K562 (cell line): ENCODE measurements at regions not wholly inside any gene's neighbourhood (a gene's known extent, or its start where the extent isn't known, plus 50 kb on each side); places are given as distances from the start of the nearest gene placed in this dataset.

ENCODE experiments used
- ATAC-seq: fragments of 200-7000 bp; cut with Tn5 transposase; 3 replicates; pipeline ENCODE4 v1.9.1; 2020; ENCODE audit warnings: moderate library complexity
- BruUV-seq: library from RNA; stranded (reverse); fragments of 400-500 nt; replicated peaks from 2 replicates; lab custom pipeline; 2021; lab: Mats Ljungman, UMichigan
- CTCF ChIA-PET: fragments of 300-600 bp; formaldehyde crosslinking; extraction: SDS; loops from one replicate; lab custom pipeline; 2021; ENCODE audit warnings: low intra/inter-chr PET ratio; lab: Yijun Ruan, JAX
- POLR2A ChIA-PET: fragments of 300-600, 350-650 bp; sonication (Branson Sonifier 250); formaldehyde crosslinking; extraction: SDS; loops from one replicate; lab custom pipeline; 2021; ENCODE audit warnings: antibody characterized with exemption, inconsistent platforms; lab: Yijun Ruan, JAX
- DNase-seq, 4 experiments: peaks; one replicate each; pipeline versions ENCODE4 v3.0.0 to v3.0.0-alpha.2; 2011 to 2018; ENCODE audit warnings: low spot score in 3 of 4, mixed read lengths in 3 of 4; ENCODE audit errors: extremely low read depth in 1 of 4
- FAIRE-seq: peaks from 2 replicates; lab custom pipeline; 2011; peaks lifted over from hg19 to GRCh38; lab: Jason Lieb, UNC
- H2AFZ ChIP-seq: 2 replicates; pipeline ENCODE4 v1.6.0; 2011; ENCODE audit warnings: low read depth, low read length, control low read depth, inconsistent platforms
- H3K27ac ChIP-seq: fragments of 200-600 bp; 3 replicates; pipeline ENCODE4 v1.8.0; 2011; ENCODE audit warnings: low read depth, mild to moderate bottlenecking, control low read depth, inconsistent platforms, low read length, moderate library complexity, mixed read lengths; ENCODE audit errors: extremely low read depth
- H3K27me3 ChIP-seq, 2 experiments: fragments of 300-600 bp in 1 of 2; 2 replicates in 1 of 2; 3 replicates in 1 of 2; pipeline versions ENCODE4 v1.6.0 to v1.8.0; 2011; ENCODE audit warnings: inconsistent platforms in 2 of 2, low read length in 2 of 2, mild to moderate bottlenecking in 1 of 2, mixed read lengths in 1 of 2, moderate library complexity in 1 of 2; ENCODE audit not compliant: control insufficient read depth in 2 of 2, insufficient read depth in 2 of 2
- H3K36me3 ChIP-seq: fragments of 300-600 bp; 3 replicates; pipeline ENCODE4 v1.8.0; 2011; ENCODE audit warnings: mild to moderate bottlenecking, low read length, inconsistent platforms; ENCODE audit not compliant: control insufficient read depth, insufficient read depth
- H3K4me1 ChIP-seq, 2 experiments: fragments of 200-600 bp in 1 of 2; replicated peaks in 1 of 2; 2 replicates in 1 of 2; 3 replicates in 1 of 2; pipeline versions ENCODE4 v1.5.1 to v1.8.0; 2011; ENCODE audit warnings: inconsistent platforms in 2 of 2, low read length in 2 of 2, mild to moderate bottlenecking in 1 of 2, mixed read lengths in 1 of 2, moderate library complexity in 1 of 2; ENCODE audit not compliant: control insufficient read depth in 2 of 2, insufficient read depth in 2 of 2
- H3K4me2 ChIP-seq: 2 replicates; pipeline ENCODE4 v1.6.1; 2011; ENCODE audit warnings: low read length, control low read depth, inconsistent platforms, mixed read lengths; ENCODE audit not compliant: insufficient read depth
- H3K4me3 ChIP-seq: fragments of 200-600 bp; sonication (generic), shearing (Covaris generic); 2 replicates; pipeline ENCODE4 v1.5.1; 2016; ENCODE audit warnings: control low read depth, inconsistent platforms
- H3K79me2 ChIP-seq: fragments of 200-600 bp; 3 replicates; pipeline ENCODE4 v1.8.0; 2011; ENCODE audit warnings: low read length, inconsistent platforms; ENCODE audit not compliant: control insufficient read depth, insufficient read depth
- H3K9ac ChIP-seq, 2 experiments: 2 replicates each; pipeline versions ENCODE4 v1.6.0 to v1.6.1; 2011; ENCODE audit warnings: low read depth in 2 of 2, low read length in 2 of 2, control low read depth in 1 of 2, inconsistent platforms in 1 of 2, mild to moderate bottlenecking in 1 of 2, mixed read lengths in 1 of 2; ENCODE audit not compliant: insufficient read depth in 1 of 2
- H3K9me1 ChIP-seq: one replicate; pipeline ENCODE4 v1.6.0; 2011; ENCODE audit warnings: inconsistent platforms, mild to moderate bottlenecking, low read length, moderate library complexity; ENCODE audit not compliant: control insufficient read depth, insufficient read depth
- H3K9me3 ChIP-seq: replicated peaks from 2 replicates; pipeline ENCODE4 v1.5.1; 2011; ENCODE audit warnings: low read depth, low read length, inconsistent platforms; ENCODE audit not compliant: control insufficient read depth, insufficient read depth
- H4K20me1 ChIP-seq: replicated peaks from 2 replicates; pipeline ENCODE4 v1.6.1; 2011; ENCODE audit warnings: low read length, inconsistent platforms, mixed read lengths; ENCODE audit not compliant: control insufficient read depth, insufficient read depth
- DPF2 ChIP-seq: fragments of 450-650 bp; IDR thresholded peaks from 2 replicates; pipeline ENCODE4 v1.6.1; 2016
- ELF4 ChIP-seq: fragments of 450-650 bp; formaldehyde crosslinking; IDR thresholded peaks from 2 replicates; pipeline ENCODE4 v1.4.0; 2022; ENCODE audit warnings: missing genetic modification characterization
- IRF2 ChIP-seq: sonication (generic); formaldehyde crosslinking; IDR thresholded peaks from 2 replicates; pipeline ENCODE4 v1.8.1; 2022; ENCODE audit warnings: mild to moderate bottlenecking, missing genetic modification reagents
- MYC ChIP-seq, 2 experiments: fragments of 250-450 bp in 1 of 2; sonication (Bioruptor Pico) in 1 of 2; IDR thresholded peaks; 2 replicates each; pipeline versions ENCODE4 v1.5.1 to v1.6.1; 2012 to 2021; ENCODE audit warnings: low read depth in 2 of 2, borderline replicate concordance in 1 of 2, improper control_type of control experiment in 1 of 2, low read length in 1 of 2, mild to moderate bottlenecking in 1 of 2, moderate library complexity in 1 of 2
- NR1H2 ChIP-seq: sonication (generic); formaldehyde crosslinking; IDR thresholded peaks from 2 replicates; pipeline ENCODE4 v1.4.0; 2020; ENCODE audit warnings: mild to moderate bottlenecking, missing genetic modification reagents
- RNF219 ChIP-seq: fragments of 250-450 bp; sonication (Bioruptor Pico); IDR thresholded peaks from 2 replicates; pipeline ENCODE4 v1.5.0; 2022; ENCODE audit warnings: mild to moderate bottlenecking
- SAFB ChIP-seq: fragments of 200-400 bp; formaldehyde crosslinking; IDR thresholded peaks from 2 replicates; pipeline ENCODE4 v1.6.1; 2017; ENCODE audit warnings: low read depth, low read length, borderline replicate concordance
- ZNF277 ChIP-seq: fragments of 250-450 bp; sonication (Bioruptor Pico); IDR thresholded peaks from 2 replicates; pipeline ENCODE4 v1.8.0; 2022; ENCODE audit warnings: inconsistent platforms, mild to moderate bottlenecking, moderate library complexity, borderline replicate concordance
- ZNF589 ChIP-seq: fragments of 200-800 bp; sonication (Bioruptor generic); IDR thresholded peaks from 2 replicates; pipeline ENCODE4 v1.6.1; 2016; ENCODE audit warnings: low read depth, missing genetic modification characterization, missing compliant biosample characterization
- WGBS: fragments of 100-300 bp; shearing (Covaris generic); methylation state at CpG from one replicate; pipeline ENCODE4 v1.1.6; 2016; ENCODE audit warnings: low coverage, mixed read lengths; ENCODE audit not compliant: insufficient coverage; ENCODE audit errors: missing lambda C conversion rate; 5-methylcytosine and 5-hydroxymethylcytosine counted together
- in situ Hi-C: fragments of 300-500 bp; cut with MboI; formaldehyde crosslinking; loops from 4 replicates; pipeline ENCODE4 v1.15.0; 2018; ENCODE audit warnings: inconsistent platforms, mixed read lengths
- intact Hi-C: fragments of 100-400 bp; cut with micrococcal nuclease; formaldehyde crosslinking; loops from 2 replicates; pipeline ENCODE4 v1.14.2; 2022

GRCh38 chr16:48904333-48904732, 294.4 kb upstream of the N4BP1 start (continued):
- no peak for TF ChIP-seq NR1H2 (CRISPR knock-in tag)

- Histone ChIP-seq H3K79me2 (no peaks in the 10 kb centered on the region), H3K9me3 (no peaks in the 10 kb centered on the region), H3K27ac (no peak overlapping the region), H3K4me3 (no peak overlapping the region), H3K9ac (no peak overlapping the region), H3K27me3 (peaks cover 0 to 19% of the 10 kb centered on the region in 2 experiments; a peak in 2 of 5 replicates), H3K4me1 (no peaks in the 10 kb centered on the region), H2AFZ (no peak overlapping the region), H3K9me1 (no peaks in the 10 kb centered on the region), H4K20me1 (no peaks in the 10 kb centered on the region), H3K4me2 (no peak overlapping the region), H3K36me3 (no peaks in the 10 kb centered on the region)
- ChIA-PET POLR2A (interaction anchor here (0.6 kb wide), 1 partner anchor 248 kb away, joined by 3 read pairs; no protein-coding TSS in a partner anchor), CTCF (no interaction called here)
- no peak for TF ChIP-seq MYC (IDR thresholded peaks at IDR 0.05; ENCODE audit: low read depth, low read length)
- TF ChIP-seq MYC (CRISPR knock-in tag; IDR thresholded peaks at IDR 0.05; ENCODE audit: borderline replicate concordance, low read depth): no peak
- TF ChIP-seq ZNF277 (CRISPR knock-in tag): no peak
- no peak for TF ChIP-seq ELF4
- no peak for TF ChIP-seq IRF2 (CRISPR knock-in tag)
- no peak for TF ChIP-seq RNF219 (CRISPR knock-in tag)
- TF ChIP-seq SAFB: no peak
- no peak for TF ChIP-seq DPF2
- no peak for TF ChIP-seq ZNF589 (CRISPR knock-in tag)
- FAIRE-seq: no peak
- BruUV-seq: no TSS peak
- in situ Hi-C loops (no loop called here), intact Hi-C loops (no loop called here)
- no peak for DNase-seq
- 3% methylated on average over 7 of the region's 7 CpGs for WGBS
- ATAC-seq: no peak
Measured at GRCh38 chr16:48903039-48903438, 293.1 kb upstream of the N4BP1 start.
